Keratinocyte (primary cell): ENCODE measurements at regions not wholly inside any gene's neighbourhood (a gene's known extent, or its start where the extent isn't known, plus 50 kb on each side); places are given as distances from the start of the nearest gene placed in this dataset.

ENCODE experiments used
- EZH2 ChIP-seq: IDR thresholded peaks from one replicate; pipeline ENCODE4 v1.6.1; 2012; ENCODE audit warnings: inconsistent platforms, mild to moderate bottlenecking, low read length, moderate library complexity
- TF ChIP-seq, protein P1 (sequence below), 3 experiments: IDR thresholded peaks in 1 of 3; conservative IDR thresholded peaks in 1 of 3; optimal IDR thresholded peaks in 1 of 3; 2 replicates in 2 of 3; 3 replicates in 1 of 3; pipeline versions ENCODE3 to v1.5.1; 2011; ENCODE audit warnings: low read length in 3 of 3, mild to moderate bottlenecking in 3 of 3, moderate library complexity in 2 of 3, control low read depth in 1 of 3, inconsistent platforms in 1 of 3; ENCODE audit not compliant: insufficient read depth in 2 of 3; ENCODE audit errors: extremely low read depth in 1 of 3

DNA sequence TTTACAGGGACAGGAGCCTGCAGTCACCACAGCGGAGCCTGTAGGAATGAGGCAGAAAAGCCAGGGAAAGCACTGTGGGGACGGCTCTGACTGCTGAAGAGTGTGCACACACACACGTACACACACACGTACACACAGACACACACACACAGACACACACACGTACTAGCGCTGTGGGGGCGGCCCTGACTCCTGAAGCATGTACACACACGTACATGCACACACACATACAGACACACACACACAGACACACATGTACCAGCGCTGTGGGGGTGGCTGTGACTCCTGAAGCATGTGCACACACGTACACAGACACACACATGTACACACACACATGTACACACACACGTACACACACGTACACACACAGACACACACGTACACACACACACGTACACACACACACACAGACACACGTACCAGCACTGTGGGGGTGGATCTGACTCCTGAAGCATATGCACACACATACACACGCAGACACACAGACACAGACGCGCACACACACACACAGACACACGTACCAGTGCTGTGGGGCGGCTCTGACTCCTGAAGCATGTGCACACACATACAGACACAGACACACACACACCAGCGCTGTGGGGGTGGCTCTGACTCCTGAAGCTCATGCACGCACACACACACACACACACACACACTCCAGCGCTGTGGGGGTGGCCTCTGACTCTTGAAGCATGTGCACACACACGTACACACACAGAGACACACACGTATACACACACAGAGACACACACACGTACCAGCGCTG is 127.3 kb downstream of the DLL1 start:
- TF ChIP-seq, protein P1, sequence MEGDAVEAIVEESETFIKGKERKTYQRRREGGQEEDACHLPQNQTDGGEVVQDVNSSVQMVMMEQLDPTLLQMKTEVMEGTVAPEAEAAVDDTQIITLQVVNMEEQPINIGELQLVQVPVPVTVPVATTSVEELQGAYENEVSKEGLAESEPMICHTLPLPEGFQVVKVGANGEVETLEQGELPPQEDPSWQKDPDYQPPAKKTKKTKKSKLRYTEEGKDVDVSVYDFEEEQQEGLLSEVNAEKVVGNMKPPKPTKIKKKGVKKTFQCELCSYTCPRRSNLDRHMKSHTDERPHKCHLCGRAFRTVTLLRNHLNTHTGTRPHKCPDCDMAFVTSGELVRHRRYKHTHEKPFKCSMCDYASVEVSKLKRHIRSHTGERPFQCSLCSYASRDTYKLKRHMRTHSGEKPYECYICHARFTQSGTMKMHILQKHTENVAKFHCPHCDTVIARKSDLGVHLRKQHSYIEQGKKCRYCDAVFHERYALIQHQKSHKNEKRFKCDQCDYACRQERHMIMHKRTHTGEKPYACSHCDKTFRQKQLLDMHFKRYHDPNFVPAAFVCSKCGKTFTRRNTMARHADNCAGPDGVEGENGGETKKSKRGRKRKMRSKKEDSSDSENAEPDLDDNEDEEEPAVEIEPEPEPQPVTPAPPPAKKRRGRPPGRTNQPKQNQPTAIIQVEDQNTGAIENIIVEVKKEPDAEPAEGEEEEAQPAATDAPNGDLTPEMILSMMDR (optimal IDR thresholded peaks at IDR 0.05 in 1 of 3, IDR thresholded peaks at IDR 0.05 in 1 of 3, conservative IDR thresholded peaks at IDR 0.05 in 1 of 3; ENCODE audit: extremely low read depth in 1 of 3, insufficient read depth in 2 of 3, low read length in 3 of 3), result no peak
- no peak for TF ChIP-seq EZH2
